ENCODE measurements at regions not wholly inside any gene's neighbourhood (a gene's known extent, or its start where the extent isn't known, plus 50 kb on each side); places are given as distances from the start of the nearest gene placed in this dataset.

GRCh38 chr12:46131732-46132469 lies 136.9 kb downstream of the SLC38A1 start:
- intact Hi-C loops (cut with DNase I), result no loop called here

GRCh38 chr12:46127656-46128055 lies 137.3 kb upstream of the SCAF11 start:
- intact Hi-C loops (cut with DNase I), result no loop called here
- no peak for DNase-seq (ENCODE audit: low spot score)

More at GRCh38 chr12:46131732-46132469, 136.9 kb downstream of the SLC38A1 start:
- DNase-seq (ENCODE audit: low spot score), result no peak

- intact Hi-C loops (cut with DNase I), result no loop called here
- no peak for DNase-seq (ENCODE audit: low spot score)
These were observed 135.8 kb upstream of the SCAF11 start for GRCh38 chr12:46126050-46126727.

- no peak for DNase-seq (ENCODE audit: low spot score)
- intact Hi-C loops (cut with DNase I), result no loop called here
These were observed 134.7 kb upstream of the SCAF11 start for GRCh38 chr12:46124848-46125619.

- DNase-seq (ENCODE audit: low spot score), result no peak
- intact Hi-C loops (cut with DNase I), result no loop called here
These were observed 133.9 kb upstream of the SCAF11 start for GRCh38 chr12:46124132-46124847.

GRCh38 chr12:46112364-46112763 lies 122.0 kb upstream of the SCAF11 start:
- DNase-seq (ENCODE audit: low spot score), result no peak
- intact Hi-C loops (cut with DNase I), result no loop called here

- intact Hi-C loops (cut with DNase I), result no loop called here
- no peak for DNase-seq (ENCODE audit: low spot score)
These were observed 121.3 kb upstream of the SCAF11 start for GRCh38 chr12:46111715-46112114.

- DNase-seq (ENCODE audit: low spot score), result no peak
- intact Hi-C loops (cut with DNase I), result no loop called here
These were observed 120.7 kb upstream of the SCAF11 start for GRCh38 chr12:46110928-46111699.

- intact Hi-C loops (cut with DNase I), result no loop called here
- DNase-seq (ENCODE audit: low spot score), result no peak
These were observed 119.8 kb upstream of the SCAF11 start for GRCh38 chr12:46110223-46110611.

- no peak for DNase-seq (ENCODE audit: low spot score)
- intact Hi-C loops (cut with DNase I), result no loop called here
These were observed 119.2 kb upstream of the SCAF11 start for GRCh38 chr12:46109343-46110222.

GRCh38 chr12:46108721-46109120 lies 118.3 kb upstream of the SCAF11 start:
- intact Hi-C loops (cut with DNase I), result no loop called here
- DNase-seq (ENCODE audit: low spot score), result no peak

- no peak for DNase-seq (ENCODE audit: low spot score)
- intact Hi-C loops (cut with DNase I), result no loop called here
These were observed 117.2 kb upstream of the SCAF11 start for GRCh38 chr12:46107591-46107990.

GRCh38 chr12:46105735-46106134 lies 115.4 kb upstream of the SCAF11 start:
- intact Hi-C loops (cut with DNase I), result no loop called here
- no peak for DNase-seq (ENCODE audit: low spot score)

- intact Hi-C loops (cut with DNase I), result no loop called here
- DNase-seq (ENCODE audit: low spot score), result no peak
These were observed 113.4 kb upstream of the SCAF11 start for GRCh38 chr12:46103559-46104383.

GRCh38 chr12:46101485-46101869 lies 111.1 kb upstream of the SCAF11 start:
- intact Hi-C loops (cut with DNase I), result no loop called here
- no peak for DNase-seq (ENCODE audit: low spot score)

- no peak for DNase-seq (ENCODE audit: low spot score)
- intact Hi-C loops (cut with DNase I), result no loop called here
These were observed 110.4 kb upstream of the SCAF11 start for GRCh38 chr12:46100551-46101484.

All from posterior vena cava (tissue), 2 donors.